HG02678 (cell line): ENCODE measurements at regions not wholly inside any gene's neighbourhood (a gene's known extent, or its start where the extent isn't known, plus 50 kb on each side); places are given as distances from the start of the nearest gene placed in this dataset.
"Not testable (repeated sequence)": the region's sequence is repeated elsewhere in the genome, so short reads cannot be mapped to it uniquely, and the experiment has no call there.

Source experiments
- ATAC-seq: cut with Tn5 transposase; IDR thresholded peaks from one replicate; pipeline ENCODE4 v1.9.1; 2021; ENCODE audit warnings: mild to moderate bottlenecking, moderate library complexity; ENCODE audit not compliant: unreplicated experiment

DNA sequence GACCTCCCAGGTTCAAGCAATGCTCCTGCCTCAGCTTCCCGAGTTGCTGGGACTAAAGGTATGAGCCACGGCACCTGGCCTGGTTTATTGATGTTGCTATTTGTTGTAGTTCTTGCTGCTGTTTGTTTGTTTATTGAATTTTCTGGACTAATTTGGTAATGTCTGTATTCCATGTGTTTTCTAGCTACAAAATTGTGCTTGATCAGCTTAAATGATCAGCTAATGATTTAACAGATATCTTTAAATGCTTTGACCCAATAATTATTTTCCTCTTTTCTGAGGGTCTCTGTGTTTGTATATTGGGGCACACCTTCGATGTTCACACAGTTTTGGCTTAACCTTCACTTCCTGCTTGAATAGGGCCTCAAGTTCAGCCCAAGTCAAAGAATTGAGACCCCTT is 488.1 kb upstream of the HTR2C start:
- no peak for ATAC-seq

DNA sequence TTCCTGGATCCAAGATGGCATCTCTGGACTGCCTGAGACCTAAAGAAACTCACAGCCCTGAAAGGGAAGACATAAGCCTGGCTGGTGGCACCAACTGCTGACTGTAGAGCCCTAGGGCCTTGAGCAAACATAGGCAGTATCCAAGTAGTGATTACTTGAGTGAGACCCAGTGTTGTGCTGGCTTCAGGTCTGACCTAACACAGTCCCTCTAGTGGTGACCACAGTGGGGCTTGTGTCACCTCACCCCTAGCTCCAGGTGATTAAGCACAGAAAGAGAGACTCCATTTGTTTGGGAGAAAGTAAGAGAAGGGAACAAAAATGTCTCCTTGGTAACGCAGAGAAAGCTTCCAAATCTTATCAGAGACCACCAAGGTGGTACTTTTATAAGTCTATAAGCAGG is 496.3 kb upstream of the HTR2C start:
- ATAC-seq: no peak

DNA sequence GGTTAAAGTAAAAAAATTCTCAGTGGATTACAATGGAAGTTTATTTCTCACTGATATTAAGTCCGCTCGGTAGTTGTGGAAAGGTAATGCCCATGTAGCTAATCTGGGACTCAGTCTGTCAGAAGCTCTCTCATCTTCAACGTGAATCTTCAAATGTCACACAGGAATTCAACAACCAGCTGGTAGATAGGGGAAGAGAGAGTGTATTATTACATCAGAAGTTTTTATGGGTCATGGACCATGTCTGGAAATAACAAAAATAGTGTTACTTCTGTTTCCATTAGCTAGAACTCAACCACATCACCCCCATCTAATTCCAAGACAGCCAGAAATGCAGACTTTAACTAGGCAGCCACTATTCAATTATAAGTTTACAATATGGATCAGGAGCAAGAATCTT is 506.1 kb upstream of the HTR2C start:
- no peak for ATAC-seq

DNA sequence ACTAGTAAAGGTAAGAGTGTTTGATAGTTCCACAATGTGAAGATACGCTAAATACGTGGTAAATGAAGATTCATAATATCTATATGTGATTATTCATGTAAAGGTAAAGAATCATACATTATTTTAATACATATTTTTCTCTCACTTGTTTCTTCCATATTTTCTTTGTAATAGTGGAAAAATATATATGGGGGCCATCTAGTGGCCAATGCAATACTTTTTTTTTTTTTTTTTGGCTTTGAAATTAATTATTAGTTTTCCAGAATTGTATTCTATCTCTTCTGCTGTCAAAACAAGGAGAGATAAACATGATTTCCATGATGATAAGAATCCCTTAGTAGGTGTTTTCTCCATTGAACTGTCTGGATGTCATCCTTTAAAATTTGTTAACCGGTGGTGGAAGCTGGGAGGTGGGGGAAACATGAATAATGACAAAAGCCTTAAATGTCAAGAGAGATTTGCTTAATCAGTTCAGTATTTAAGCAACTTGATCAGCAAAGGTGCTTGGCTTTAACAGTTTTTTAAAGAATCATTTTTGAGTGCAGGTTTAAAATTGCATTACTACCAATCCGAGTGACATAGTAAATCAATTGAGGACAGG is 508.7 kb upstream of the HTR2C start:
- ATAC-seq: no peak

DNA sequence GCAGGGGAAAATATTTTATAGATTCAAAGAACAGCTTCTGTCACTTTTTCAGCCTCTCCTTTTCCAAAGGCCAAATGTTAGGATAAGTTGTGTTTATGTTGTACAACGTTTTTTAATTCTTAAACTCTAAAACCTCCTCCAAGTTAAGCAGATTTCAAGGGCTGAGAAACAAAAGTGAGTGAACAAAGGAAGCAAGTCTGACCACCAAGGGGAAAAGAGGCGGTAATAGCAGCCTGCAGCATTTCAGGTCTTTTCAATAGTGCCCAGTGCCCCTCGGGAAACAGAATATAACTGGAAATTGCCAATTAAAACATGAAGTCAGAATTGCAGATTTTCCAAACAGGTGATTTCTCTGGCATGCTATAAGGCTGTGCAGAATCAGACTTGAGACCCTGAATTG is 510.0 kb upstream of the HTR2C start:
- no peak for ATAC-seq

DNA sequence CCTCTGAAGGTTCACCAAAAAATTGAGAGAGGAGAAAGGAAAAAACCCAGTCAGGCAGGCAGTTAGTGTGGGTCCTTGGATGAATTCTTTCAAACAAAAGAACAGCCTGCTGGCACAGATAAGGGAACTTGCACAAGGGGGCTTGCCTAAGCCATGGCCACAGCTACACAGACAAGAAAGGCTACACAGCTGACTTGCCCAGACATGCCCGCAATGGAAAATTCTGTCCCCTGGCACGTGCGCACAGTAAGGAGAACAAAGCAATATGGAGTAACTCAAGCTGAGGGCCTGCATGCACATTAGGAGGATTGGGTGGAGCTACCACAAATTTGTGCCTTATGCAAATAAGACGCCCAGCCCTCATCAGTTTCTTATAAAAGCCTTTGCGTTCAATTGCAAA is 512.5 kb upstream of the HTR2C start:
- no peak for ATAC-seq

DNA sequence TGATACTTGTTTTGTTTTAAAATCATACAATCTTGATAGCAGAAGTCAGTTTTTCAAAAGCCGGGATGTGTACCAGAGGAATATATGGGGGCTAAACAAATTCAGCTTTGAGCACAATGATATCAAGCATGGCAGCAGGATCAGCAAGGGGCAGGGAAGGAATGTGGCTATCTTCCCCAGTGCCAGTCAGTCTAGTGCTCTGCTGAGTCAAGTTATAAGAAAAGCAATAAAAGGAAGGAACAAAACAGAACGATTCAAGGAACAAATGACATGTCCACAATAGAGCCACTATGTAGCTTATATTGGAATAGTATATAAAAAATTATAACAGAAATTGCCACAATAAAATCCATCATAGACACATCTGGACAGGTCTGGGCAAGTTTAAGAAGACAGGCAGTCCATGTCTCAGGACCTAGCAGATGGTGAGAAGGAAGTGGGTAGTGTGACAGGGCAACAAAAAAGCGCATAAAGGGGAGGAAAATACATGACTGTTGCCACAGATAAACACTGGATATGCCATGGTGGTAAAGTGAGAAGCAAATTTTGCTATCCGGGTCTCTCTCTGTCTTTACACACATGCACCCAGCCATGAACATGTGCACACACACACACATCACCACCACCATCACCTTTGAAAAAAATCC is 518.2 kb upstream of the HTR2C start:
- no peak for ATAC-seq

DNA sequence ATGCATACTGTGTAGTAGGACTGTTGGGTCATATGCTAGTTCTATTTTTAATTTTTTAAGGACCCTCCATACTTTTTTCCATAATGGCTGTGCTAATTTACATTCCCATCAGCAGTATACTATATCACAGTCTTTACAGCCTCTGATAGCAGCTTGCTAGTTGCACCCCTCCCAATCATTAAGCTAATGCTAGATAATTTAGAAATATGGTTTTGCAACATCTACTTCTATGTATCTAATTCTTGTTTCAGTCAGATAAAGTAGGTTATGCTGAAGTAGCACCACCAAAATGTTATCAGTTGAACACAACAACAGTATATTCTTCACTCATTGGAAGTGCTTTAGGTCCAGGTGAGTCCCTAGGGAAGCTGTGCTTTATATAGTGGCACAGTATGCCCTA is 522.7 kb upstream of the HTR2C start:
- ATAC-seq: no peak

DNA sequence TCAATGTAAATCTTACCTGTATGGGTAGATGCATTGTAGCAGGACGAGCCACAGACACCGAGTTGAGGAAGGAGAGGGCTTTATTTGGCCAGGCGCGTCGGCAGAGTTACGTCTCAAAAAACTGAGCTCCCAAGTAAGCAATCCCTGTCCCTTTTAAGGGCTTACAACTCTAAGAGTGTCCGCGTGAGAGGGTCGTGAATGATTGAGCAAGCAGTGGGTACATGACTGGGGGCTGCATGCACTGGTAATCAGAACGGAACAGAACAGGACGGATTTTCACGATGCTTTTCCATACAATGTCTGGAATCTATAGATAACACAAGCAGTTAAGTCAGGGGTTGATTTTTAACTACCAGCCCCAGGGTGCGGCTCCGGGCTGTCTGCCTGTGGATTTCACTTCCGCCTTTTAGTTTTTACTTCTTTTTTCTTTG is 524.9 kb upstream of the HTR2C start:
- no peak for ATAC-seq

DNA sequence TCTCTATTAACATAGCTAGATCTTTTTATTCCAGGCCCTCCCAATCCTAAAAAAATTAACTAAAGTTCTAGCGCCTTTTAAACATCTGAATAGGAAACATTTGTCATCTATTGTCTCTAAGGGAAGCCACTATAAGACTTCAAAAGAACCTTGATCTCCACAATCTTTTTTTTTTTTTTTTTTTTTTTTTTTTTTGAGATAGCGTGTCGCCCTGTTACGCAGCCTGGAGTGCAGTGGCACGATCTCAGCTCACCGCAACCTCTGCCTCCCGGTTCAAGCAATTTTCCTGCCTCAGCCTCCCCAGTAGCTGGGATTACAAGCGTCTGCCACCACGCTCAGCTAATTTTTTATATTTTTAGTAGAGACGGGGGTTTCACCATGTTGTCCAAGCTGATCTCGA is 526.5 kb upstream of the HTR2C start:
- not testable (repeated sequence) for ATAC-seq

DNA sequence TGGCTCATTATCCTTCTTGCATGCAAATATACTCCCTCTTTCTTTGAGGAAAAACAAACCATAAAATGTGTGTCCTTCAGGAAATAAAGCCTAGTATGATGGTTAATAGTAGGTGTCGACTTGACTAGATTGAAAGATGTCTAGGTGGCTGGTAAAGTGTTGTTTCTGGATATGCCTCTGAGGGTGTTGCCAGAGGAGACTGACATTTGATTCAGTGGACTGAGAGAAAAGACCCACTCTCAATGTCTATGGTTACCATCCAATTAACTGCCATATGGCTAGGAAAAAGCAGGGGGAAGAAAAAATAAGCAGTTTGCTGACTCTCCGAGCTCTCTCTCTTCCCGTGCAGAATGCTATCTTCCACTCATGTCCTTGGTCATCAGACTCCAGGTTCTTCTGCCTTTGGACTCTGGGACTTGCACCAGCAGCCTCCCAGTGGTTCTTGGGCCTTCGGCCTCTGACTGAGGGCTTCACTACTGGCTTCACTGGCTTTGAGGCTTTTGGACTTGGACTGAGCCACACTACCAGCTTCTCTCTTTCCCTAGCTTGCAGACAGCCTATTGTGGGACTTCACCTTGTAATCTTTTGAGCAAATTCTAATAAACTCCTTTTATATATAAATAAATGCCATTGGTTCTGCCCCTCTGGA is 532.1 kb upstream of the HTR2C start:
- no peak for ATAC-seq

DNA sequence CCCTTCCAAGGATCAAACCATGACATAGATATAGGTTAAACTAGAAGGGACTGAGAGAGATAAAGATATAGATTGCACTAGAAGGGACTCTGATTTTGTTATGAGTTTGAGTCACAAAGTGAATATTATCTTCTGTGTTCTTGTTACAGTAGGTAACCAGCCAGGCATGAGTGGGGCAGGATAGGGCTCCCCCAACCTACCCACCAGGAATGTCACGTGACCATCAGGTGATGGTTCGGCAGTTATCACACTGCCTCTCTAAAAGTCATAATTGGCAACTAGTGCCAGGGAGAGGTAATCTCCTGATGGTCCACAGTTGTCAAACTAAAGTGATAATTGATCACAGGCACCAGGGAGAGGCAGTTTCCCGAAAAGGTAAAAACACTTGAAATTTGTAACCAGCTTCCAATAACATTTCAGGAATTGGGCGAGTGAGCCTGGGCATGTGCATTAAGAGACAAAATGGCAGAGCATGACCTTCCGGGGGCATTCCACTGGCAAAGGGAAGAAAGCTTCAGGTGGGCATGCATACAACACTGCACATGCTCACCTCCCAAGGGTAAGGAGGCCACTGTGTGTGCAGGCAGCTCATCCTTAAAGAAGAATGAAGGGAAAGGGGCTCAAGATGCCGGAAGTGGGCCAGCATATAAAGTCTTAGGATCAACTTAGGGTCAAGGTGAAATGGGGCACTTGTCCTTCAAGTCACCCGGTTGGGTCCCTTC is 533.6 kb upstream of the HTR2C start:
- no peak for ATAC-seq

DNA sequence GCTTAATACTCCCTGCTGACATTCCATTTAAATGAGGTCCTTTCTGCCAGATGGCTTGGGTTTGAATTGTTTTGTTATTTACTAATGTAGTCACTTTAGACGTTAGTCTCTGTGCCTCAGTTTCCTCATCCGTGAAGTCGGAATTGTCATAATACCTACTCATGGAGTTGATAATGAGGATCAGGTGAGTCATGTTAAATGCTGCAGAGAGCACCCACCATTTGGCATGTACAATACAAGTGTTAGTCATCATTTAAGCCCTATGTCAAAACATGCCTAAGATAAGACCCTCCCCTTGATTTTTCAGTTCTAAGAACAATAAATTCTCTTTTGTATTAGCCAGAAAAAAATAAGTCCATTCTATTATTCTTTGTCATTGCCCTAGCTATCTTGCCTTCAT is 534.8 kb upstream of the HTR2C start:
- no peak for ATAC-seq

DNA sequence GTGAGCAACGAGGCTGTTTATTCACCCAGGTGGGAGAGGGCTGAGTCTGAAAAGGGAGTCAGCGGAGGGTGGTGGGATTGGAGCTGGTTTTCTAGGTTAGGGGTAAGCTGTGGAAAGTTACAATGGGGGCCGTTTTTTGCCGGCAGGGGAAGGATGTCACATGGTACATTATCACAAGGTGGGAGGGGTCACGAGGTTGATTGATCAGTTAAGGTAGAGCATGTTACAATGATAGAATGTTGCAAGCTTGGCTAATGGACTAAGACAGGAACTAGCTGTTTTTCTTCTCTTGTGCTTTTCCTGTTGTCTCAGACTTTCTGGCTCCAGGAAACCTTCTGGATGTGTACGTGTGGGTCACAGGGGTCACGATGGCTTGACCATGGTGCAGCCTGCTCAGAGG is 536.3 kb upstream of the HTR2C start:
- no peak for ATAC-seq

DNA sequence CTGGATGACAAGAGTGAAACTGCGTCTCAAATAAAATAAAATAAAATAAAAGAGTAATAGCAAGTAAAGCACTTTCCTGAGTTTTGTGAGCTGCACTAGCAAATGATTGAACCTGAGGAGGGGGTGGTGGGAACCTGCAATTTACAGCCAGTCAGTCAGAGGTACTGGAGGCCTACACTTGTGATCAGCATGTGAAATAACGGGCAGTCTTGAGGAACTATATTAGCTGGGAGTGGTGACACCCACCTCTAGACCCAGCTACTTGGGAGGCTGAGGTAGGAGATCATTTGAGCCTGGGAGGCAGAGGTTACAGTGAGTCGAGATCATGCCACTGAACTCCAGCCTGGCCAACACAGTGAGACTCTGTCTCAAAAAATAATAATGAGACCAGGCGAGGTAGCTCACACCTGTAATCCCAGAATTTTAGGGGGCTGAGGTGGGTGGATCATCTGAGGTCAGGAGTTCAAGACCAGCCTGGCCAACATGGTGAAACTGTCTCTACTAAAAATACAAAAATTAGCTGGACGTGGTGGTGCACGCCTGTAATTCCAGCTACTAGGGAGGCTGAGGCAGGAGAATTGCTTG is 537.1 kb upstream of the HTR2C start:
- ATAC-seq: no peak

DNA sequence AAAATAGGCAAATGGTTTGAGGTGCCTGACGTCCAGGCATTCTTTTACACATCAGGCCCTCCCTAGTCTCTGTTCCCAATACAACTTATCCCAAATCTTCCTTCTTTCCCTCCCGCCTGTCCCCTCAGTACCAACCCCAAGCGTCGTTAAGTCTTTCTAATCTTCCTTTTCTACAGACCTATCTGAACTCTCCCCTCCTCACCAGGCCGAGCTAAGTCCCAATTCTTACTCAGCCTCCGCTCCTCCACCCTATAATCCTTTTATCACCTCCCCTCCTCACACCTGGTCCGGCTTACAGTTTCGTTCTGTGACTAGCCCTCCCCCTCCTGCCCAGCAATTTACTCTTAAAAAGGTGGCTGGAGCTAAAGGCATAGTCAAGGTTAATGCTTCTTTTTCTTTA is 542.4 kb upstream of the HTR2C start:
- ATAC-seq: not testable (repeated sequence)

DNA sequence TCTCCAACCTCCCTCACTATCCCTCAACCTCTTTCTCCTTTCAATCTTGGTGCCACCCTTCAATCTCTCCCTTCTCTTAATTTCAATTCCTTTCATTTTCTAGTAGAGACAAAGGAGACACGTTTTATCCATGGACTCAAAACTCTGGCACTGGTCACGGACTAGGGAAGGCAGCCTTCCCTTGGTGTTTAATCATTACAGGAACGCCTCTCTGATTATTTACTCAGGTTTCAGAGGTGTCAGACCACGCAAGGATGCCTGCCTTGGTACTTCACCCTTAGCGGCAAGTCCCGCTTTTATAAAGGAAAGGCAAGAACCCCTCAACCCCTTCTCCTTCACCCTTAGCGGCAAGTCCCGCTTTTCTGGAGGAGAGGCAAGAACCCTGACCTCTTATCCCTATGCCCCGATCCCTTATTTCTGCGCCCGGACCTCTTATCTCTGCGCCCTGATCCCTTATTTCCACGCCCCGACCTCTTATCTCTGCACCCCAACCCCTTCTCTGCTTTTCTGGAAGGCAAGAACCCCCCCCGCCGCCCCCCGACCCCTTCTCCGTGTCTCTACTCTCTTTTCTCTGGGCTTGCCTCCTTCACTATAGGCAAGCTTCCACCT is 543.1 kb upstream of the HTR2C start:
- ATAC-seq: not testable (repeated sequence)

DNA sequence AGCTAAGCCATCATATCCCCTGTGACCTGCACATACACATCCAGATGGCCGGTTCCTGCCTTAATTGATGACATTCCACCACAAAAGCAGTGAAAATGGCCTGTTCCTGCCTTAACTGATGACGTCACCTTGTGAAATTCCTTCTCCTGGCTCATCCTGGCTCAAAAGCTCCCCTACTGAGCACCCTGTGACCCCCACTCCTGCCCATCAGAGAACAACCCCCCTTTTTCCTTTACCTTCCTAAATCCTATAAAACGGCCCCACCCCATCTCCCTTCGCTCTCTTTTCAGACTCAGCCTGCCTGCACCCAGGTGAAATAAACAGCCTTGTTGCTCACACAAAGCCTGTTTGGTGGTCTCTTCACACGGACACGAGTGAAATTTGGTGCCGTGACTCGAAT is 543.8 kb upstream of the HTR2C start:
- not testable (repeated sequence) for ATAC-seq

DNA sequence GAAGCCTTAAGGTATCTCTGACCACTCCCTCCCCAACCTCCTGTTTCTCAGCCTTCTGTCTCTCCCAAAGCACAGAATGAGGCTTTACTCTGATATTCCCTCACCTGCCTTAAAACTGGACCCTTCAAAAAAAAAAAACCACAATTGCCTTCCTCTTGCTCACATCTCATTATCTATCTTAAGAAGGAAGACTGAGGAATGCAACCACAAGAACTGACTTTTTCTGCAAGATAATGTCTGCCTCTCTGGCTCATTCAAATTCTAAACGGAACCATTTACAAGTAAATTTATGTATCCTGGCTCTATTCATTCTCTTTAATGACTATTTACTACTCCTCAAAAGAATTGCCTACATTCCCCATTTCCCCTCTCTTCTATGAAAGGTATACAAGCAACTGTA is 545.5 kb upstream of the HTR2C start:
- ATAC-seq: no peak

DNA sequence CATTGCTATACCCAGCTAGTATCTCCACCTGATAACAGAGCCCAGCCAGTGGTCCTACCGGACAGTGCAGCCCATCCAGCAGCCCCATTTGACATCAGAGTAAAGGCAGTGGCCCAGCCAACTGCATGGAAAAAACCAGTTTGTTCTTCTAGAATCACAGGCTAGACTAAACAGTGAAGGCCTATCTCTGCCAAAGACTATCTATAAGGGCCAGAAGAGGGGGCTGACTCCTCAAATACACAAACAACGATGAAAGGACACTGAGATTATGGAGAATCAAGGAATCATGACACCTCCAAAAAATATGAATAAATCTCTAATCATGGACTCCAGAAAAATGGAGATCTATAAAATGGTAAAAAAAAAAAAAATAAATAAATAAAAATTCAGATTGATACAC is 546.4 kb upstream of the HTR2C start:
- no peak for ATAC-seq
